ENCODE measurements at regions not wholly inside any gene's neighbourhood (a gene's known extent, or its start where the extent isn't known, plus 50 kb on each side); places are given as distances from the start of the nearest gene placed in this dataset.

GRCh38 chr6:145081677-145082076, 653.6 kb downstream of the EPM2A start:
- TF ChIP-seq CTCF (IDR thresholded peaks at IDR 0.05; ENCODE audit: low read length) = no peak
- TF ChIP-seq EZH2 (optimal IDR thresholded peaks at IDR 0.05; ENCODE audit: low read depth, low read length) = no peak
- TF ChIP-seq EZH2phosphoT487 (IDR thresholded peaks at IDR 0.05; ENCODE audit: low read length) = no peak
